HepG2 (cell line): ENCODE measurements at regions not wholly inside any gene's neighbourhood (a gene's known extent, or its start where the extent isn't known, plus 50 kb on each side); places are given as distances from the start of the nearest gene placed in this dataset.

Experiments used
- FOXA1 ChIP-seq, 2 experiments: fragments of 450-650 bp in 1 of 2; sonication (generic) in 1 of 2; formaldehyde crosslinking in 1 of 2; IDR thresholded peaks; 2 replicates each; pipeline versions ENCODE4 v1.4.0 to v1.6.1; 2016 to 2020; ENCODE audit warnings: missing genetic modification reagents in 1 of 2
- HDAC2 ChIP-seq: sonication (generic); formaldehyde crosslinking; IDR thresholded peaks from 2 replicates; pipeline ENCODE4 v1.4.0; 2020; ENCODE audit warnings: missing genetic modification reagents
- JARID2 ChIP-seq: sonication (generic); formaldehyde crosslinking; IDR thresholded peaks from 2 replicates; pipeline ENCODE4 v1.8.1; 2023; ENCODE audit warnings: missing genetic modification reagents, inconsistent platforms; ENCODE audit not compliant: insufficient replicate concordance
- KDM3A ChIP-seq: IDR thresholded peaks from 2 replicates; pipeline ENCODE4 v1.6.1; 2018; ENCODE audit warnings: low read depth, missing compliant biosample characterization
- MAF1 ChIP-seq: sonication (generic); formaldehyde crosslinking; IDR thresholded peaks from 2 replicates; pipeline ENCODE4 v1.5.0; 2020; ENCODE audit warnings: missing genetic modification reagents, borderline replicate concordance
- MAFG ChIP-seq: sonication (generic); formaldehyde crosslinking; IDR thresholded peaks from 2 replicates; pipeline ENCODE4 v1.5.1; 2020; ENCODE audit warnings: mild to moderate bottlenecking, missing genetic modification reagents
- PCBP2 ChIP-seq: fragments of 200-400 bp; formaldehyde crosslinking; optimal IDR thresholded peaks from 2 replicates; pipeline ENCODE3; 2018; ENCODE audit warnings: low read length, low read depth; ENCODE audit not compliant: poor library complexity, severe bottlenecking
- RFXANK ChIP-seq: IDR thresholded peaks from 2 replicates; pipeline ENCODE4 v1.6.1; 2016
- ZFYVE20 ChIP-seq: sonication (generic); formaldehyde crosslinking; IDR thresholded peaks from 2 replicates; pipeline ENCODE4 v1.8.0; 2023; ENCODE audit warnings: low read depth, mild to moderate bottlenecking, moderate library complexity, missing genetic modification reagents, borderline replicate concordance
- ZNF577 ChIP-seq: sonication (generic); formaldehyde crosslinking; IDR thresholded peaks from 2 replicates; pipeline ENCODE4 v1.4.0; 2020; ENCODE audit warnings: mild to moderate bottlenecking, low read depth, missing genetic modification reagents, borderline replicate concordance
- ZNF607 ChIP-seq: sonication (generic); formaldehyde crosslinking; IDR thresholded peaks from 2 replicates; pipeline ENCODE4 v1.5.1; 2020; ENCODE audit warnings: missing genetic modification reagents, mild to moderate bottlenecking, borderline replicate concordance
- ZNF766 ChIP-seq: sonication (generic); formaldehyde crosslinking; IDR thresholded peaks from 2 replicates; pipeline ENCODE4 v1.5.0; 2020; ENCODE audit warnings: missing genetic modification reagents, borderline replicate concordance
- TF ChIP-seq, protein P1 (sequence below): IDR thresholded peaks from 2 replicates; pipeline ENCODE4 v1.6.1; 2016; ENCODE audit warnings: mild to moderate bottlenecking
- TF ChIP-seq, protein P2 (sequence below): sonication (generic); formaldehyde crosslinking; IDR thresholded peaks from 2 replicates; pipeline ENCODE4 v1.4.0; 2020; ENCODE audit warnings: missing genetic modification reagents
- TF ChIP-seq, protein P3 (sequence below): sonication (generic); formaldehyde crosslinking; IDR thresholded peaks from 2 replicates; pipeline ENCODE4 v1.8.1; 2023; ENCODE audit warnings: mild to moderate bottlenecking, missing genetic modification reagents
- TF ChIP-seq, protein P4 (sequence below): sonication (generic); formaldehyde crosslinking; IDR thresholded peaks from 2 replicates; pipeline ENCODE4 v1.9.0; 2022; ENCODE audit warnings: missing genetic modification reagents, mild to moderate bottlenecking, borderline replicate concordance
- TF ChIP-seq, protein P5 (sequence below): IDR thresholded peaks from 2 replicates; pipeline ENCODE4 v1.6.1; 2016; ENCODE audit warnings: low read depth, missing genetic modification reagents, missing compliant biosample characterization

DNA sequence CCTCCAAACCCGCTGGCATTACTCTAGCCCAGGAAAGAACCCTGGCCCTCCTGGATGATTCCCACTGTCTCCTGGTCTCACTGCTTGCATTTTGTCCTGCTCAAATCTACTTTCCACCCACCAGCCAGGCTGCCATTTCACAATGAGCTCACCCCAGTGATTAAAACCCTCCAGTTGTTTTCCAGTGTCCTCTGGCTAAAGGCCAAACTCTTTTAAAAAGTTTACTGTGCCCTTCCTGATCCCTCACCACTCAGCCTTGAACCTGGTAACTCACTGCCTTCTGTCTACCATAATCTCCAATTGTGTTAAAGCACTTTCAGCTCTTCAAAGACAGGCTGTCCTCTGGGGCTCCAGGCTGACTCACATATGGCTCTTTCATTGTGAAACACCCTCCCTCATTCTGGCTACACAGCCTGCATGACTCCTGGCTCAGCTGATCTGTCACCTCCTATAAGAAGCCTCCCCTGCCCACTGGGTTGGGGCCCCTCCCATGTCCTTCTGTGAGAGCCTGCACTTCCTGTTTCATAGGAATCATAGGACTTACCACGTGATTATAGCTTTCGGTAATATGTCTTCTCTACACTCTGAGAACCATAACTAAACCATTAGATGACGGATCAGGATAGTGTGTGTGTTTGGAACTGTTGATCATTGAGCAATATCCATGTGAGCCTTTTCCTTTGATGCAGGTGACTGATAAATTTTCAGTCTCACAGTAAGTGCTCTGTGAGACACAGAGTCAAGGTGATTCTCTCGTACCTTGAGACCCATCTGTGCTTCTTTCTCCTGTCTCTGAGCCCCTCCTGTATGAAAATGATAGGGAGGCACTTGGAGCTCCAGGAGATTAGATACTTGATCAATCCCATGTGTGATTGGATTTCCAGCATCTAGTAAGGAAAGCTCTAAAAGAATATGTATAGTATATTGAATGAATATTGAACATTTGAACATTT lies 590.8 kb upstream of the ID2 start (continued):
- TF ChIP-seq, protein P1, sequence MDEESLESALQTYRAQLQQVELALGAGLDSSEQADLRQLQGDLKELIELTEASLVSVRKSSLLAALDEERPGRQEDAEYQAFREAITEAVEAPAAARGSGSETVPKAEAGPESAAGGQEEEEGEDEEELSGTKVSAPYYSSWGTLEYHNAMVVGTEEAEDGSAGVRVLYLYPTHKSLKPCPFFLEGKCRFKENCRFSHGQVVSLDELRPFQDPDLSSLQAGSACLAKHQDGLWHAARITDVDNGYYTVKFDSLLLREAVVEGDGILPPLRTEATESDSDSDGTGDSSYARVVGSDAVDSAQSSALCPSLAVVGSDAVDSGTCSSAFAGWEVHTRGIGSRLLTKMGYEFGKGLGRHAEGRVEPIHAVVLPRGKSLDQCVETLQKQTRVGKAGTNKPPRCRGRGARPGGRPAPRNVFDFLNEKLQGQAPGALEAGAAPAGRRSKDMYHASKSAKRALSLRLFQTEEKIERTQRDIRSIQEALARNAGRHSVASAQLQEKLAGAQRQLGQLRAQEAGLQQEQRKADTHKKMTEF (CRISPR knock-in tag): peak; percentile 96
- TF ChIP-seq FOXA1 (IDR thresholded peaks at IDR 0.05): no peak
- no peak; the same call in 1 of the 2 replicates for TF ChIP-seq FOXA1 (CRISPR knock-in tag; IDR thresholded peaks at IDR 0.05)
- 0 out of 2 replicates have a peak, but pooled peaks have one; percentile 24 for TF ChIP-seq RFXANK (CRISPR knock-in tag)
- peak; percentile 87 for TF ChIP-seq HDAC2 (CRISPR knock-in tag)
- TF ChIP-seq KDM3A (CRISPR knock-in tag): no peak
- TF ChIP-seq PCBP2: no peak
- TF ChIP-seq, protein P2, sequence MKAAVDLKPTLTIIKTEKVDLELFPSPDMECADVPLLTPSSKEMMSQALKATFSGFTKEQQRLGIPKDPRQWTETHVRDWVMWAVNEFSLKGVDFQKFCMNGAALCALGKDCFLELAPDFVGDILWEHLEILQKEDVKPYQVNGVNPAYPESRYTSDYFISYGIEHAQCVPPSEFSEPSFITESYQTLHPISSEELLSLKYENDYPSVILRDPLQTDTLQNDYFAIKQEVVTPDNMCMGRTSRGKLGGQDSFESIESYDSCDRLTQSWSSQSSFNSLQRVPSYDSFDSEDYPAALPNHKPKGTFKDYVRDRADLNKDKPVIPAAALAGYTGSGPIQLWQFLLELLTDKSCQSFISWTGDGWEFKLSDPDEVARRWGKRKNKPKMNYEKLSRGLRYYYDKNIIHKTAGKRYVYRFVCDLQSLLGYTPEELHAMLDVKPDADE (CRISPR knock-in tag): no peak
- TF ChIP-seq, protein P3, sequence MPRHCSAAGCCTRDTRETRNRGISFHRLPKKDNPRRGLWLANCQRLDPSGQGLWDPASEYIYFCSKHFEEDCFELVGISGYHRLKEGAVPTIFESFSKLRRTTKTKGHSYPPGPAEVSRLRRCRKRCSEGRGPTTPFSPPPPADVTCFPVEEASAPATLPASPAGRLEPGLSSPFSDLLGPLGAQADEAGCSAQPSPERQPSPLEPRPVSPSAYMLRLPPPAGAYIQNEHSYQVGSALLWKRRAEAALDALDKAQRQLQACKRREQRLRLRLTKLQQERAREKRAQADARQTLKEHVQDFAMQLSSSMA (CRISPR knock-in tag): peak; percentile 60; the same call in 1 of the 2 replicates
- peak; percentile 57 for TF ChIP-seq JARID2 (CRISPR knock-in tag)
- no peak for TF ChIP-seq MAFG (CRISPR knock-in tag)
- TF ChIP-seq ZNF577: no peak
- TF ChIP-seq ZNF766 (CRISPR knock-in tag): no peak
- no peak for TF ChIP-seq MAF1
- no peak for TF ChIP-seq ZFYVE20
- TF ChIP-seq, protein P4, sequence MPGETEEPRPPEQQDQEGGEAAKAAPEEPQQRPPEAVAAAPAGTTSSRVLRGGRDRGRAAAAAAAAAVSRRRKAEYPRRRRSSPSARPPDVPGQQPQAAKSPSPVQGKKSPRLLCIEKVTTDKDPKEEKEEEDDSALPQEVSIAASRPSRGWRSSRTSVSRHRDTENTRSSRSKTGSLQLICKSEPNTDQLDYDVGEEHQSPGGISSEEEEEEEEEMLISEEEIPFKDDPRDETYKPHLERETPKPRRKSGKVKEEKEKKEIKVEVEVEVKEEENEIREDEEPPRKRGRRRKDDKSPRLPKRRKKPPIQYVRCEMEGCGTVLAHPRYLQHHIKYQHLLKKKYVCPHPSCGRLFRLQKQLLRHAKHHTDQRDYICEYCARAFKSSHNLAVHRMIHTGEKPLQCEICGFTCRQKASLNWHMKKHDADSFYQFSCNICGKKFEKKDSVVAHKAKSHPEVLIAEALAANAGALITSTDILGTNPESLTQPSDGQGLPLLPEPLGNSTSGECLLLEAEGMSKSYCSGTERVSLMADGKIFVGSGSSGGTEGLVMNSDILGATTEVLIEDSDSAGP (CRISPR knock-in tag): peak; percentile 56; the same call in 1 of the 2 replicates
- TF ChIP-seq, protein P5, sequence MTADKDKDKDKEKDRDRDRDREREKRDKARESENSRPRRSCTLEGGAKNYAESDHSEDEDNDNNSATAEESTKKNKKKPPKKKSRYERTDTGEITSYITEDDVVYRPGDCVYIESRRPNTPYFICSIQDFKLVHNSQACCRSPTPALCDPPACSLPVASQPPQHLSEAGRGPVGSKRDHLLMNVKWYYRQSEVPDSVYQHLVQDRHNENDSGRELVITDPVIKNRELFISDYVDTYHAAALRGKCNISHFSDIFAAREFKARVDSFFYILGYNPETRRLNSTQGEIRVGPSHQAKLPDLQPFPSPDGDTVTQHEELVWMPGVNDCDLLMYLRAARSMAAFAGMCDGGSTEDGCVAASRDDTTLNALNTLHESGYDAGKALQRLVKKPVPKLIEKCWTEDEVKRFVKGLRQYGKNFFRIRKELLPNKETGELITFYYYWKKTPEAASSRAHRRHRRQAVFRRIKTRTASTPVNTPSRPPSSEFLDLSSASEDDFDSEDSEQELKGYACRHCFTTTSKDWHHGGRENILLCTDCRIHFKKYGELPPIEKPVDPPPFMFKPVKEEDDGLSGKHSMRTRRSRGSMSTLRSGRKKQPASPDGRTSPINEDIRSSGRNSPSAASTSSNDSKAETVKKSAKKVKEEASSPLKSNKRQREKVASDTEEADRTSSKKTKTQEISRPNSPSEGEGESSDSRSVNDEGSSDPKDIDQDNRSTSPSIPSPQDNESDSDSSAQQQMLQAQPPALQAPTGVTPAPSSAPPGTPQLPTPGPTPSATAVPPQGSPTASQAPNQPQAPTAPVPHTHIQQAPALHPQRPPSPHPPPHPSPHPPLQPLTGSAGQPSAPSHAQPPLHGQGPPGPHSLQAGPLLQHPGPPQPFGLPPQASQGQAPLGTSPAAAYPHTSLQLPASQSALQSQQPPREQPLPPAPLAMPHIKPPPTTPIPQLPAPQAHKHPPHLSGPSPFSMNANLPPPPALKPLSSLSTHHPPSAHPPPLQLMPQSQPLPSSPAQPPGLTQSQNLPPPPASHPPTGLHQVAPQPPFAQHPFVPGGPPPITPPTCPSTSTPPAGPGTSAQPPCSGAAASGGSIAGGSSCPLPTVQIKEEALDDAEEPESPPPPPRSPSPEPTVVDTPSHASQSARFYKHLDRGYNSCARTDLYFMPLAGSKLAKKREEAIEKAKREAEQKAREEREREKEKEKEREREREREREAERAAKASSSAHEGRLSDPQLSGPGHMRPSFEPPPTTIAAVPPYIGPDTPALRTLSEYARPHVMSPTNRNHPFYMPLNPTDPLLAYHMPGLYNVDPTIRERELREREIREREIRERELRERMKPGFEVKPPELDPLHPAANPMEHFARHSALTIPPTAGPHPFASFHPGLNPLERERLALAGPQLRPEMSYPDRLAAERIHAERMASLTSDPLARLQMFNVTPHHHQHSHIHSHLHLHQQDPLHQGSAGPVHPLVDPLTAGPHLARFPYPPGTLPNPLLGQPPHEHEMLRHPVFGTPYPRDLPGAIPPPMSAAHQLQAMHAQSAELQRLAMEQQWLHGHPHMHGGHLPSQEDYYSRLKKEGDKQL (CRISPR knock-in tag): peak; percentile 74; the same call in 1 of the 2 replicates
- TF ChIP-seq ZNF607: no peak; the same call in 1 of the 2 replicates
